Neural cell (in vitro differentiated cells): ENCODE measurements at regions not wholly inside any gene's neighbourhood (a gene's known extent, or its start where the extent isn't known, plus 50 kb on each side); places are given as distances from the start of the nearest gene placed in this dataset.

Experiments used
- H2AFZ ChIP-seq: fragments of 200-600, 300-800 bp; sonication (generic), shearing (Covaris generic); 2 replicates; pipeline ENCODE4 v1.6.0; 2014; ENCODE audit warnings: low read depth, mild to moderate bottlenecking, antibody characterized with exemption, low read length, moderate library complexity
- H3F3A ChIP-seq: fragments of 200-600 bp; shearing (Covaris generic); 2 replicates; pipeline ENCODE4 v1.6.1; 2016; ENCODE audit warnings: mild to moderate bottlenecking, moderate library complexity, mixed read lengths, antibody characterized with exemption, low read length; ENCODE audit not compliant: insufficient read depth, poor library complexity, severe bottlenecking
- H3K27ac ChIP-seq: fragments of 200-600, 300-800 bp; sonication (generic), shearing (Covaris generic); 2 replicates; pipeline ENCODE4 v1.5.1; 2014; ENCODE audit warnings: mild to moderate bottlenecking, low read length, moderate library complexity
- H3K27me3 ChIP-seq: fragments of 300-800, 200-600 bp; sonication (generic), shearing (Covaris generic); 2 replicates; pipeline ENCODE4 v1.6.0; 2014; ENCODE audit warnings: mild to moderate bottlenecking, low read depth, low read length, moderate library complexity; ENCODE audit not compliant: insufficient read depth
- H3K36me3 ChIP-seq: fragments of 300-800, 200-600 bp; sonication (generic), shearing (Covaris generic); 2 replicates; pipeline ENCODE4 v1.5.1; 2014; ENCODE audit warnings: mild to moderate bottlenecking, antibody characterized with exemption, low read length, moderate library complexity; ENCODE audit not compliant: insufficient read depth
- H3K4me2 ChIP-seq: fragments of 300-800, 200-600 bp; sonication (generic), shearing (Covaris generic); 2 replicates; pipeline ENCODE4 v1.6.0; 2014; ENCODE audit warnings: mild to moderate bottlenecking, low read length
- H3K4me3 ChIP-seq: fragments of 300-800, 200-600 bp; sonication (generic), shearing (Covaris generic); 2 replicates; pipeline ENCODE4 v1.5.1; 2014; ENCODE audit warnings: mild to moderate bottlenecking, low read length, moderate library complexity
- H3K79me2 ChIP-seq: fragments of 200-600 bp; shearing (Covaris generic); replicated peaks from 2 replicates; pipeline ENCODE4 v1.6.0; 2014; ENCODE audit warnings: mild to moderate bottlenecking, low read length, moderate library complexity; ENCODE audit not compliant: insufficient read depth
- H3K9ac ChIP-seq: fragments of 300-800, 200-600 bp; sonication (generic), shearing (Covaris generic); 2 replicates; pipeline ENCODE4 v1.6.1; 2016; ENCODE audit warnings: mild to moderate bottlenecking, low read length, mixed read lengths
- H3K9me2 ChIP-seq: fragments of 200-600 bp; shearing (Covaris generic); 2 replicates; pipeline ENCODE4 v1.6.1; 2016; ENCODE audit warnings: mild to moderate bottlenecking, low read length, mixed read lengths; ENCODE audit not compliant: insufficient read depth
- H3K9me3 ChIP-seq: fragments of 200-600, 300-800 bp; sonication (generic), shearing (Covaris generic); 2 replicates; pipeline ENCODE4 v1.6.1; 2016; ENCODE audit warnings: mild to moderate bottlenecking, mixed run types, low read length, moderate library complexity, mixed read lengths
- H4K20me1 ChIP-seq: fragments of 200-600 bp; shearing (Covaris generic); 2 replicates; pipeline ENCODE4 v1.6.1; 2016; ENCODE audit warnings: mild to moderate bottlenecking, mixed run types; ENCODE audit not compliant: insufficient read depth
- EP300 ChIP-seq: fragments of 450-650 bp; conservative IDR thresholded peaks from 2 replicates; pipeline ENCODE4 v1.6.1; 2014; ENCODE audit warnings: antibody characterized with exemption, mild to moderate bottlenecking, moderate library complexity; ENCODE audit not compliant: poor library complexity, severe bottlenecking
- EZH2 ChIP-seq: fragments of 200-600, 300-800 bp; shearing (Covaris generic), sonication (generic); IDR thresholded peaks from 2 replicates; pipeline ENCODE4 v1.6.1; 2014; ENCODE audit warnings: antibody characterized with exemption, low read length, borderline replicate concordance, mild to moderate bottlenecking; ENCODE audit not compliant: insufficient read depth, poor library complexity, severe bottlenecking
- MXI1 ChIP-seq: fragments of 450-650 bp; conservative IDR thresholded peaks from 2 replicates; pipeline ENCODE4 v1.6.1; 2014; ENCODE audit warnings: antibody characterized with exemption, mild to moderate bottlenecking; ENCODE audit not compliant: poor library complexity, severe bottlenecking
- POLR2AphosphoS5 ChIP-seq: IDR thresholded peaks from 2 replicates; pipeline ENCODE4 v1.6.1; 2012
- RAD21 ChIP-seq: fragments of 450-650 bp; conservative IDR thresholded peaks from 2 replicates; pipeline ENCODE4 v1.6.1; 2014; ENCODE audit warnings: antibody characterized with exemption, mild to moderate bottlenecking, moderate library complexity
- SMC3 ChIP-seq: fragments of 450-650 bp; conservative IDR thresholded peaks from 2 replicates; pipeline ENCODE4 v1.6.1; 2014; ENCODE audit warnings: antibody characterized with exemption, mild to moderate bottlenecking, moderate library complexity; ENCODE audit not compliant: poor library complexity
- TAF1 ChIP-seq: IDR thresholded peaks from 2 replicates; pipeline ENCODE4 v1.6.1; 2012; ENCODE audit warnings: low read depth
- TF ChIP-seq, protein P1 (sequence below): fragments of 450-650 bp; IDR thresholded peaks from 2 replicates; pipeline ENCODE4 v1.5.1; 2014; ENCODE audit warnings: antibody characterized with exemption, mild to moderate bottlenecking, moderate library complexity; ENCODE audit not compliant: poor library complexity, severe bottlenecking
- TF ChIP-seq, protein P2 (sequence below): IDR thresholded peaks from 2 replicates; pipeline ENCODE4 v1.6.1; 2012; ENCODE audit warnings: borderline replicate concordance

DNA sequence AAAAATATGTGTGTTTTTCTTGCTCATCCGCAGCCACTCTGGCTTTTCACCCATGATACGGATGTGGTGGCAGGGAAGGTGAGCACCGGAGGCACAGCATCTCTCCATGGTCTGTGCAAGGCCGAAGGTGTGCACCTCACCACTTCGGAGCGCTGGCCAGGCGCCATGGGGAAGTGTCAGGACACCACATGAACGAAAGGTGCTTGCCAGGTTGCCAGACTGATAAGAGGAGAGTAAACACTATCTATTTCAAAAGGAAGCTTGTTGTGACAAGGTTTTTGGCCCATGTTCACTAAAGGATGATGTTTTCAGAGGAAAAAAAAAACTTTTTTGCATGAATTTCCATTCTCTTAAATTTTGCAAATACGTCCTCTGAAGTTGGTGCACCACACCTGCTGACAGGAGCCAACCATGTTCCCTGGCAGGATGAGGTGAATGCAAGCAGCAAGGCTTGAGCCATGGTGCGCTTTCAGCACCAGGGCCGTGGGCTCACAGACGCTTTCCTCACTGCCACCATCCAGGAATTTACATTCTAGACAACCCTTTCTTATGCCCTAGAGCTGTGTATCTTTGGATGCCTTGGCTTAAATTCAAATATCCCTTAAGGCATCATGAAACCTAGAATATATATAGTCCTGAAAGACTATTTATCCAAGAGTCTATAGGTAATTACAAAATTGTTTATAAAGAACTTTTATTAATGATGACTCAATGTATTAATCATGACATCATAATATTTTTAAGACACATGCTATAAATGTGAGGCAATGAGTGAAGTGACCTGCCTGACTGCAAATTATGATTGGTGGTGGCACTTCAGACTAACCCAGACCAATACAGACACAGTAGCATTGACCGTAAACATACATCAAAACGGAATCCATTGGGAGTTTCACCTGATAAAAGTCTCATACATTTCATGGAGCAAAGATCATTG, 234.5 kb downstream of the TFAP2A start:
- no peak overlapping the region for H3K4me3 ChIP-seq
- no peak overlapping the region for H3K9ac ChIP-seq
- no peaks in the 10 kb centered on the region for H3K9me3 ChIP-seq
- H3F3A ChIP-seq, result no peaks in the 10 kb centered on the region
- no peaks in the 10 kb centered on the region for H3K79me2 ChIP-seq
- H3K27ac ChIP-seq, result no peak overlapping the region
- no peak overlapping the region for H2AFZ ChIP-seq
- no peaks in the 10 kb centered on the region for H3K36me3 ChIP-seq
- H4K20me1 ChIP-seq, result no peaks in the 10 kb centered on the region
- no peak for TF ChIP-seq EP300
- TF ChIP-seq, protein P1, sequence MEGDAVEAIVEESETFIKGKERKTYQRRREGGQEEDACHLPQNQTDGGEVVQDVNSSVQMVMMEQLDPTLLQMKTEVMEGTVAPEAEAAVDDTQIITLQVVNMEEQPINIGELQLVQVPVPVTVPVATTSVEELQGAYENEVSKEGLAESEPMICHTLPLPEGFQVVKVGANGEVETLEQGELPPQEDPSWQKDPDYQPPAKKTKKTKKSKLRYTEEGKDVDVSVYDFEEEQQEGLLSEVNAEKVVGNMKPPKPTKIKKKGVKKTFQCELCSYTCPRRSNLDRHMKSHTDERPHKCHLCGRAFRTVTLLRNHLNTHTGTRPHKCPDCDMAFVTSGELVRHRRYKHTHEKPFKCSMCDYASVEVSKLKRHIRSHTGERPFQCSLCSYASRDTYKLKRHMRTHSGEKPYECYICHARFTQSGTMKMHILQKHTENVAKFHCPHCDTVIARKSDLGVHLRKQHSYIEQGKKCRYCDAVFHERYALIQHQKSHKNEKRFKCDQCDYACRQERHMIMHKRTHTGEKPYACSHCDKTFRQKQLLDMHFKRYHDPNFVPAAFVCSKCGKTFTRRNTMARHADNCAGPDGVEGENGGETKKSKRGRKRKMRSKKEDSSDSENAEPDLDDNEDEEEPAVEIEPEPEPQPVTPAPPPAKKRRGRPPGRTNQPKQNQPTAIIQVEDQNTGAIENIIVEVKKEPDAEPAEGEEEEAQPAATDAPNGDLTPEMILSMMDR, result no peak
- TF ChIP-seq, protein P2, sequence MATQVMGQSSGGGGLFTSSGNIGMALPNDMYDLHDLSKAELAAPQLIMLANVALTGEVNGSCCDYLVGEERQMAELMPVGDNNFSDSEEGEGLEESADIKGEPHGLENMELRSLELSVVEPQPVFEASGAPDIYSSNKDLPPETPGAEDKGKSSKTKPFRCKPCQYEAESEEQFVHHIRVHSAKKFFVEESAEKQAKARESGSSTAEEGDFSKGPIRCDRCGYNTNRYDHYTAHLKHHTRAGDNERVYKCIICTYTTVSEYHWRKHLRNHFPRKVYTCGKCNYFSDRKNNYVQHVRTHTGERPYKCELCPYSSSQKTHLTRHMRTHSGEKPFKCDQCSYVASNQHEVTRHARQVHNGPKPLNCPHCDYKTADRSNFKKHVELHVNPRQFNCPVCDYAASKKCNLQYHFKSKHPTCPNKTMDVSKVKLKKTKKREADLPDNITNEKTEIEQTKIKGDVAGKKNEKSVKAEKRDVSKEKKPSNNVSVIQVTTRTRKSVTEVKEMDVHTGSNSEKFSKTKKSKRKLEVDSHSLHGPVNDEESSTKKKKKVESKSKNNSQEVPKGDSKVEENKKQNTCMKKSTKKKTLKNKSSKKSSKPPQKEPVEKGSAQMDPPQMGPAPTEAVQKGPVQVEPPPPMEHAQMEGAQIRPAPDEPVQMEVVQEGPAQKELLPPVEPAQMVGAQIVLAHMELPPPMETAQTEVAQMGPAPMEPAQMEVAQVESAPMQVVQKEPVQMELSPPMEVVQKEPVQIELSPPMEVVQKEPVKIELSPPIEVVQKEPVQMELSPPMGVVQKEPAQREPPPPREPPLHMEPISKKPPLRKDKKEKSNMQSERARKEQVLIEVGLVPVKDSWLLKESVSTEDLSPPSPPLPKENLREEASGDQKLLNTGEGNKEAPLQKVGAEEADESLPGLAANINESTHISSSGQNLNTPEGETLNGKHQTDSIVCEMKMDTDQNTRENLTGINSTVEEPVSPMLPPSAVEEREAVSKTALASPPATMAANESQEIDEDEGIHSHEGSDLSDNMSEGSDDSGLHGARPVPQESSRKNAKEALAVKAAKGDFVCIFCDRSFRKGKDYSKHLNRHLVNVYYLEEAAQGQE, result no peak
- TF ChIP-seq MXI1, result no peak
- no peak for TF ChIP-seq RAD21
- no peak for TF ChIP-seq SMC3
- no peak for TF ChIP-seq EZH2
- no peak for TF ChIP-seq TAF1
- TF ChIP-seq POLR2AphosphoS5, result no peak
- no peaks in the 10 kb centered on the region for H3K9me2 ChIP-seq
- H3K27me3 ChIP-seq, result no peaks in the 10 kb centered on the region
- no peak overlapping the region for H3K4me2 ChIP-seq

DNA sequence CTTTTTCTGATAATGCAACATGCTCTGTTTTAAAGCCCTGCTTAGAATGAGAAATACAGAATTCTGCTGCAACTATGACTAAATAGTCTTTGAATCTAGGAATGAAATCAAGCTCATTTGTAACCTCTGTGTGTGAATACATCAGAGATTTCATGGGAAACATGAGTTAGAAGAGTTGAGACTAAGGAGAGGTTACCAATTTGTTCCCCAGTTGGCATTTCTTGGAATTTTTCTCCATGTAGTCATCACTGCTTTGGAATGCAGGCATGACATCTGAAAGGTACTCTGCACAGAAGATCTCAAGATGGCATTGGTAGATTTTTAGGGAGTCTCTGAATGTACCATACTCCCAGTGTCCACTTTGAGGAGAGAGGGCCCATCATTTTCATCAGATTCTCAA, 237.2 kb downstream of the TFAP2A start:
- H3K9ac ChIP-seq, result no peak overlapping the region

More for the DNA sequence above, 237.2 kb downstream of the TFAP2A start:
- Histone ChIP-seq H3F3A (no peaks in the 10 kb centered on the region), H4K20me1 (no peaks in the 10 kb centered on the region), H3K9me3 (no peaks in the 10 kb centered on the region), H3K79me2 (no peaks in the 10 kb centered on the region), H3K4me2 (no peak overlapping the region), H3K36me3 (no peaks in the 10 kb centered on the region), H3K27me3 (no peaks in the 10 kb centered on the region), H3K27ac (no peak overlapping the region), H2AFZ (no peak overlapping the region), H3K4me3 (no peak overlapping the region), H3K9me2 (no peaks in the 10 kb centered on the region)
- TF ChIP-seq, protein P2, result no peak
- TF ChIP-seq SMC3 (no peak), EZH2 (no peak), POLR2AphosphoS5 (no peak), MXI1 (no peak), TAF1 (no peak), EP300 (no peak), RAD21 (no peak)
- TF ChIP-seq, protein P1, result no peak
